Loucy (cell line): ENCODE measurements at regions not wholly inside any gene's neighbourhood (a gene's known extent, or its start where the extent isn't known, plus 50 kb on each side); places are given as distances from the start of the nearest gene placed in this dataset.

Experiments
- EZH2phosphoT487 ChIP-seq: fragments of 200-600 bp; IDR thresholded peaks from 2 replicates; pipeline ENCODE4 v1.6.1; 2018; ENCODE audit warnings: antibody characterized with exemption, mild to moderate bottlenecking, moderate library complexity, borderline replicate concordance
- TF ChIP-seq, protein P1 (sequence below): fragments of 200-600 bp; sonication (generic); conservative IDR thresholded peaks from 2 replicates; pipeline ENCODE4 v1.5.1; 2014; ENCODE audit warnings: mild to moderate bottlenecking, antibody characterized with exemption, low read length

DNA sequence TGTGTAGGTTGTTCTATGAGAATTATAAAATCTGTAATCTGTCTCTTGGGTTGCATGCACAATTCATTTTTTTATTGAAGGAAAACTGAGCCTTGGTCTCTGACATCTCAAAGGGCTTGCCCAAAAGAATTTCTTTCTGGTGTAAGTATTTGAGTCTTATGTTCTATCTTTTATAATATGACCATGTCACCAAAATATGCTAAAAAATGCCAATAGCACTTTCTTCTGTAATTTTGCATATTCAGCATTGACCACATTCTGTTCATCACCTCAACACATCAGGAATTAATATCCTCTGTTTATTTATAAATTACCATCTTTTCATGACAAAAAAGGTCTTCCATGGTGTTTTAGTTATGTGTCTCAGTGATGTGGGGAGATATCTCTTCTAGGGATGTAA lies 268.7 kb upstream of the TCF4 start:
- TF ChIP-seq, protein P1, sequence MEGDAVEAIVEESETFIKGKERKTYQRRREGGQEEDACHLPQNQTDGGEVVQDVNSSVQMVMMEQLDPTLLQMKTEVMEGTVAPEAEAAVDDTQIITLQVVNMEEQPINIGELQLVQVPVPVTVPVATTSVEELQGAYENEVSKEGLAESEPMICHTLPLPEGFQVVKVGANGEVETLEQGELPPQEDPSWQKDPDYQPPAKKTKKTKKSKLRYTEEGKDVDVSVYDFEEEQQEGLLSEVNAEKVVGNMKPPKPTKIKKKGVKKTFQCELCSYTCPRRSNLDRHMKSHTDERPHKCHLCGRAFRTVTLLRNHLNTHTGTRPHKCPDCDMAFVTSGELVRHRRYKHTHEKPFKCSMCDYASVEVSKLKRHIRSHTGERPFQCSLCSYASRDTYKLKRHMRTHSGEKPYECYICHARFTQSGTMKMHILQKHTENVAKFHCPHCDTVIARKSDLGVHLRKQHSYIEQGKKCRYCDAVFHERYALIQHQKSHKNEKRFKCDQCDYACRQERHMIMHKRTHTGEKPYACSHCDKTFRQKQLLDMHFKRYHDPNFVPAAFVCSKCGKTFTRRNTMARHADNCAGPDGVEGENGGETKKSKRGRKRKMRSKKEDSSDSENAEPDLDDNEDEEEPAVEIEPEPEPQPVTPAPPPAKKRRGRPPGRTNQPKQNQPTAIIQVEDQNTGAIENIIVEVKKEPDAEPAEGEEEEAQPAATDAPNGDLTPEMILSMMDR = no peak
- no peak for TF ChIP-seq EZH2phosphoT487
